Embryonic facial prominence (tissue), 1 donor: ENCODE measurements at regions not wholly inside any gene's neighbourhood (a gene's known extent, or its start where the extent isn't known, plus 50 kb on each side); places are given as distances from the start of the nearest gene placed in this dataset.

Experiments used
- DNase-seq: peaks from one replicate; pipeline ENCODE4 v3.0.0-alpha.2; 2016; ENCODE audit errors: extremely low spot score

DNA sequence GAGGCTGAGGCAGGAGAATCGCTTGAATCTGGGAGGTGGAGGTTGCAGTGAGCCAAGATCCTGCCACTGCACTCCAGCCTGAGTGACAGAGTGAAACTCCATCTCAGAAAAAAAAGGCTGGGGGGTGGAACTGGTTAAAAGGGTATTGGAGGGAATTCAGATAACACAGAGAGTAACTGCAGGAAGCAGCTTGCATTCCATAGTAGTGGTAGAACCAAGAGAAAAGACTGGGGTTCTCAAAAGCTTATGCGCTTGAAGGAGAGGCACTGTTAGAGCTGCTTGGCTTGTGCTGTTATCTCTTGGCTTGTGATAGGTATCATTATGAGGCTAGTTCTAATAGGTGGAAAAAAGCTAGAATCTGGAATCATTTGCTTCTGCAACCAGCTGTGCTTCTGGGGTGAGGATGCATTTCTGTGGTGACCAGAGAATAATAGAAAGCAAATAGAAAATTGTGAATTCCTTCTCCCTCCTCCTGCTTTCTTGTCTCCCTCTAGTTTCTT lies 91.2 kb upstream of the ELOVL6 start:
- DNase-seq, result no peak

DNA sequence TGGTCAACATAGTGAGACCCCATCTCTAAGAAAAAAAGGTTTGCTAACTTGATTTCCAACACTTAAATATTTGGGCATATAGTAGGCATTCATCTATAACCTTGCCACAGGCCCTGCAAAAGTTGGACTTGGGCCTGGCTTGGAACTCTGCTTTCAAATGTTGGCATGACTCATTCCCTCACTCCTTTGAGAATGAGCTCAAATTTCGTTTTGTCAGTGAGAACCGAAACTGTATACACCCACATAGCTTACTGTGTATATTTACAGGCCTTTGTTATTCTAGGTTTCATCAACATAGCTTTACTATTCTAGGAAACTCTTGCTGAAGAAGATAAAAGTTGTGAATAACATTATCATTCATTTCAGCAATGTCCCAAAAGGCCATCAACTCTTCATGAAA lies 88.7 kb upstream of the ELOVL6 start:
- no peak for DNase-seq

DNA sequence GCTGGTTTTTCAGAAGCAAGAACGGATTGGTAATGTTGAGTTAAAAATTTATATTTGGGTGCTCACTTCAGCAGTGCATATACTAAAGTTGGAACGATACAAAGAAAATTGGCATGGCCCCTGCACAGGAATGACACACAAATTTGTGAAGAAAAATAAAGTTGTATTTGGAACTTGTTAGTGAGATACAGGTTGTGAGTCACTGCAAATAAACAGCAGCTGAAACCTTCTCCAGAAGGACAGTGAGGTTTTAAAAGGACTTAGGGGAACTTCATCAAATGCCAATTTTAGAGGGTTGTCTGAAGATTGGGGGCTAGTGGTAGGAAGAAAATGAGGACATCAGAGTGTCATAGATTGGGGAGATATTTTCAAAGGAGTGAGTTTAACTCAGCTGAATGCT lies 79.7 kb upstream of the ELOVL6 start:
- no peak for DNase-seq

DNA sequence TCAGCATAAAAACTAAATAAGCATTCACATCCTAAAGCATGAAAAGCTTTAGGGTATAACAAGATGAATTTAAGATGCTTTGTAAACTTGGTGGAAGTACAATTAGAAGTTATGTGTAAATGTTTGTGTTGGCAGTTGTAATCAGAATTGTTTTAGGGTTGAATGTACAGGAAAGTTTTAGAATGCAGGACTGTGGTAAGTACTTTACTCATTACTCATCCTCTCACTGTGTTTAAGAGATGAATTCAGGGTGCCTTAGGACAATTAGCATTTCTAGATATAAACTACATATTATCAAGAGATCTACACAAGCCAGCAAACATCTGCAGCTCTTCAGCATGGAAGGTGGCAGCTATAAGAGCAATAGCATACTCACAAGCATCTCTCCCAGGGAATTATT lies 77.5 kb upstream of the ELOVL6 start:
- DNase-seq, result no peak

DNA sequence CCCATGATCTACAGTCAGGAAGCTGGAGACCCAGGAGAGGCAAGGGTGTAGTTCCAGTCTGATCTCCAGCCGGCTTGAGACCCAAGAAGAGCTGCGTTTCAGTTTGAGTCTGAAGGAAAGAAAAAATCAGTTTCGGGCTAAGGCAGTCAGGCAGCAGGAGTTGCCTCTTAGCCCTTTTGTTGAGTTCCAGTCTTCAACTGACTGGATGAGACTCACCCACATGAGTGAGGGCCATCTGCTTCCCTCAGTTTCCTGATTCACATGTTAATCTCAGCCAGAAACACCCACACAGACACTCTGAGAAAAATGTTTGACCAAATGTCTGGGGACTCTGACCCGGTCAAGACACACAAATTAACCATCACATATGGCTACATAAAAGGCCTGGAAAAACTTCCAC lies 73.6 kb upstream of the ELOVL6 start:
- no peak for DNase-seq

DNA sequence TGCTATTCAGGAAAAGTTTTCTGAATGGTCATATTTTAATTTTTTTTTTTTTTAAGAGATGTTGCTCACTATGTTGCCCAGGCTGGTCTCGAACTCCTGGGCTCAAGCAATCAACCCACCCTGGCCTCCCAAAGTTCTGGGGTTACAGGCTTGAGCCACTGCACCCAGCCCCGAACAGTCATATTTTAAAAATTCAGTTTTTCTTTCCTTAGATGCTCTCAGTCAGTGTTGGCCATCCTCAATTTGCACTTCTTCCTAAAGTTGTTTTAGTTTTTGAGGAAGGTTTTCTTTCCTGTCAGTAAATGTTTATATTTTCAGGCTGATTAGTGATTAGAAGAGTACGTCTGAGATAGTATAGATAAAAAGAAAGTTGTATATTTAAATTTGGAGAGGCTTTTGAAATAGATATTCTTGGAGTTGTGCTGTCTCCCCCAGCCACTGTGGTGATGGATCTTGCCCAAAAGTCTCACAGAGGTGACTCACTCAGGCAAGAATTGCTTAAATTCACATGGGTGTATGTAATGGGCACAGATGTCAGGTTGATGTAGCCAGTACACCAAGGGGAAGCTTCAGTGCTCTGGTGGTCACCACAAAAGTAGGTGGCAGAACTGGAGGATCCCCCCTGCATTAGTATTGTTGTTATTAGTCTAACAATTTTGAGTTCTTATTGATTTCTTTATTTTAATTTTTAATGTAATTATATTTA lies 72.2 kb upstream of the ELOVL6 start:
- no peak for DNase-seq

GRCh38 chr4:110268790-110269189 lies 70.4 kb upstream of the ELOVL6 start:
- DNase-seq, result no peak

DNA sequence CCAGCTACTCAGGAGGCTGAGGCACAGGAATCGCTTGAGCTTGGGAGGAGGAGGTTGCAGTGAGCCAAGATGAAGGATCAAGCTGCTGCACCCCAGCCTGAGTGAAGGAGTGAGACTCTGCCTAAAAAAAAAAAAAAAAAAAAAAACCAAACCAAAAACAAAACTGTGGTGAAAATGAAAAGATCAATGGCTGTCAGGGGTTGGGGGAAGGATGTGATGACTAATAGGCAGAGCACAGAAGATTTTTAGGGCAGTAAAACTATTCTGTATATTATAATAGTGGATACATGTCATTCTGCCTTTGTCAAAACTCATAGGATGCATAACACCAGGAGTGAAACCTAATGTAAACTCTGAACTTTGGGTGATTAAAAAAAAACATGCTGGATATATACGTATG lies 69.9 kb upstream of the ELOVL6 start:
- no peak for DNase-seq

GRCh38 chr4:110266136-110266535 lies 67.7 kb upstream of the ELOVL6 start:
- DNase-seq, result no peak

DNA sequence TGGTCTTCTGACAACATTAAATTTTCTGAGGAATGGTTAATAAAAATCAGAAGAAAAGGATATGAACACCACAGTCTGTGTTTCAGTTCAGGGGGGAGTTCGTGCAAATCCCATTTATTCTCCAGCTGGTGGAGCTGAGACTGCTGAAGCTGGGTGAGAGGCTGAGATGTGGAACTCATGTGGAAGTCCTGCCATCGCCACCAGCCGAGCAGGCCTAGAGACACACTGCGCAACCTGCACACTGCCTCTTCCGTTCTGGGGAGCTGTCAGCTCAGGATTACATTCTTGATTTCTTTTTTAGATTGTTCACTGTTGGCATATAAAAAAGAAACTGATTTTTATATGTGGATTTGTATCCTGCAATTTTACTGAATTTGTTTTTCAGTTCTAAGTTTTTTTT lies 66.6 kb upstream of the ELOVL6 start:
- no peak for DNase-seq

DNA sequence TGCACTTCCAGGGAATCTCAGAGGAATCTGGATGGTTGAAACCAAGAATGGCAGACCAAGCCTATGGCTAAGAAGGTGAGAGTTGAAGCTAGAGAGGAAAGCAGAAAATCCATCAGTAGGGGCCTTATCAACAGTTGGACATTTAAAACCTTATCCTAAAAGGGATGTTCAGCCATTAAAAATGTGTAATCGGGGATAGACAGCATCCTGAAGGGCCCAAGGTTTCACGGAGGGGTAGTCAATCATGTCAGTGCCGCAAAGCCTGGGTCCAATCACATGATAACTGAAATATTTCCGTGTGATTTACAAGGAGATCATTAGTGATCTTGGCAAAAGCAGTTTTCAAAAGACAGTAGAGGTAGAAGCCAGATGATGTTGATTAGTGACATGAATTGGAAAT lies 61.9 kb upstream of the ELOVL6 start:
- DNase-seq, result no peak

DNA sequence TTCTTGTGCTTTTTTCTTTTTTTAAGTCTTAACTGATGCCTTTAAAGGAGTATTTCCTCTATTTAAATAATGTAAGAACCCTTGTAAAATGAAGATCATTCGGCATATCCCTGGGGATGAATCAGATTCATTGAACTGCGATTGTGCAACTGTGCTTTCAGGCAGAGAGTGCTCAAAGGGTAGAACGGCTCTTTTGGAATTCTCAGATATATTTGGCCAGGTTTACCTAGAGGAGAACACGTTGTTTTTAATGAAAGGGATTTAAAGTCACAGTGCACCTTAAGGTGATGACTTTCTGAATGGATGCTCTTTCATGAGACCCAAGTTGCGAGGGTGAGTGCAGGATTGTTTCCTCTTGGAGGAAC lies 51.6 kb upstream of the ELOVL6 start:
- DNase-seq, result no peak

- no peak for DNase-seq
These were observed 50.4 kb upstream of the ELOVL6 start for GRCh38 chr4:110248831-110249253.
